HepG2 (cell line): ENCODE measurements at regions not wholly inside any gene's neighbourhood (a gene's known extent, or its start where the extent isn't known, plus 50 kb on each side); places are given as distances from the start of the nearest gene placed in this dataset.

Source experiments
- EZH2 ChIP-seq: conservative IDR thresholded peaks from 2 replicates; pipeline ENCODE4 v1.6.1; 2012; ENCODE audit warnings: mild to moderate bottlenecking, low read depth, low read length, moderate library complexity
- JUN ChIP-seq: sonication (generic); formaldehyde crosslinking; IDR thresholded peaks from 2 replicates; pipeline ENCODE4 v1.4.0; 2020; ENCODE audit warnings: mild to moderate bottlenecking, missing genetic modification reagents
- KLF16 ChIP-seq, 2 experiments: sonication (generic) in 1 of 2; formaldehyde crosslinking in 1 of 2; IDR thresholded peaks; 2 replicates each; pipeline versions ENCODE4 v1.6.1 to v1.8.0; 2016 to 2023; ENCODE audit warnings: missing genetic modification reagents in 2 of 2, missing compliant biosample characterization in 1 of 2
- MXI1 ChIP-seq: IDR thresholded peaks from 3 replicates; pipeline ENCODE4 v1.6.1; 2012; ENCODE audit warnings: low read depth, low read length, inconsistent platforms, borderline replicate concordance
- NFE2L1 ChIP-seq: sonication (generic); formaldehyde crosslinking; IDR thresholded peaks from 2 replicates; pipeline ENCODE4 v1.4.0; 2020; ENCODE audit warnings: missing genetic modification reagents, mild to moderate bottlenecking, borderline replicate concordance
- PCBP1 ChIP-seq: fragments of 200-400 bp; formaldehyde crosslinking; IDR thresholded peaks from 2 replicates; pipeline ENCODE4 v1.6.1; 2017; ENCODE audit warnings: mild to moderate bottlenecking, low read depth, low read length, borderline replicate concordance
- RAD21 ChIP-seq: fragments of 450-650 bp; formaldehyde crosslinking; IDR thresholded peaks from 2 replicates; pipeline ENCODE4 v1.5.0; 2020; ENCODE audit warnings: mild to moderate bottlenecking
- SIN3A ChIP-seq: IDR thresholded peaks from 2 replicates; pipeline ENCODE4 v1.6.1; 2011; ENCODE audit warnings: low read depth, mild to moderate bottlenecking, control low read depth, low read length, borderline replicate concordance
- ZFP36 ChIP-seq: fragments of 150-350 bp; IDR thresholded peaks from 2 replicates; pipeline ENCODE4 v1.6.1; 2018; ENCODE audit warnings: borderline replicate concordance, low read length, low read depth; ENCODE audit not compliant: partially characterized antibody
- ZNF292 ChIP-seq: sonication (generic); formaldehyde crosslinking; IDR thresholded peaks from 2 replicates; pipeline ENCODE4 v1.8.1; 2022; ENCODE audit warnings: mild to moderate bottlenecking, low read depth, missing genetic modification reagents, borderline replicate concordance
- TF ChIP-seq, protein P1 (sequence below): sonication (generic); formaldehyde crosslinking; conservative IDR thresholded peaks from 2 replicates; pipeline ENCODE4 v1.4.0; 2020; ENCODE audit warnings: missing genetic modification reagents
- TF ChIP-seq, protein P2 (sequence below), 2 experiments: sonication (generic) in 1 of 2; formaldehyde crosslinking in 1 of 2; IDR thresholded peaks; 2 replicates each; pipeline versions ENCODE4 v1.4.0 to v1.6.1; 2016 to 2020; ENCODE audit warnings: borderline replicate concordance in 1 of 2, low read depth in 1 of 2, mild to moderate bottlenecking in 1 of 2, missing genetic modification reagents in 1 of 2
- TF ChIP-seq, protein P3 (sequence below): sonication (generic); formaldehyde crosslinking; IDR thresholded peaks from 2 replicates; pipeline ENCODE4 v1.4.0; 2020; ENCODE audit warnings: low read depth, missing genetic modification reagents
- TF ChIP-seq, protein P4 (sequence below): sonication (generic); formaldehyde crosslinking; IDR thresholded peaks from 2 replicates; pipeline ENCODE4 v1.4.0; 2020; ENCODE audit warnings: missing genetic modification reagents, borderline replicate concordance

DNA sequence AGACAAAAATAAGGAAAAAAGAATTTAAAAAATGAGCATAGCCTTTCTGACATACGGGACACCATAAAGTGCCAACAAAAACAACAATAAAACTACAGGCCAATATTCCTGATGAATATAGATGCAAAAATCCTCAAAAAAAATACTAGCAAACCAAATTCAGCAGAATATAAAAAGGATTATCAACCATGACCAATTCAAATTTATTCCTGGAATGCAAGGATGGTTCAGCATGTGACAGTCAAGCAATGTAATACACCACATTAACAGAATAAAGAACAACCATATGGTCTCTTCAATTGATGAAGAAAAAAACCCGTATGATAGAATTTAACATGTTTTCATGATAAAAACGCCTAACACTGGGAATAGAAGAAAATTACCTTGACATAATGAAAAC lies 341.7 kb downstream of the PYDC2 start:
- TF ChIP-seq, protein P1, sequence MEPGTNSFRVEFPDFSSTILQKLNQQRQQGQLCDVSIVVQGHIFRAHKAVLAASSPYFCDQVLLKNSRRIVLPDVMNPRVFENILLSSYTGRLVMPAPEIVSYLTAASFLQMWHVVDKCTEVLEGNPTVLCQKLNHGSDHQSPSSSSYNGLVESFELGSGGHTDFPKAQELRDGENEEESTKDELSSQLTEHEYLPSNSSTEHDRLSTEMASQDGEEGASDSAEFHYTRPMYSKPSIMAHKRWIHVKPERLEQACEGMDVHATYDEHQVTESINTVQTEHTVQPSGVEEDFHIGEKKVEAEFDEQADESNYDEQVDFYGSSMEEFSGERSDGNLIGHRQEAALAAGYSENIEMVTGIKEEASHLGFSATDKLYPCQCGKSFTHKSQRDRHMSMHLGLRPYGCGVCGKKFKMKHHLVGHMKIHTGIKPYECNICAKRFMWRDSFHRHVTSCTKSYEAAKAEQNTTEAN (CRISPR knock-in tag), result no peak
- TF ChIP-seq ZNF292 (CRISPR knock-in tag) (no peak), PCBP1 (no peak), SIN3A (no peak), JUN (no peak), KLF16 (CRISPR knock-in tag; IDR thresholded peaks at IDR 0.05) (no peak), MXI1 (no peak), NFE2L1 (no peak), RAD21 (CRISPR knock-in tag) (no peak), ZFP36 (no peak), EZH2 (no peak)
- TF ChIP-seq, protein P2, sequence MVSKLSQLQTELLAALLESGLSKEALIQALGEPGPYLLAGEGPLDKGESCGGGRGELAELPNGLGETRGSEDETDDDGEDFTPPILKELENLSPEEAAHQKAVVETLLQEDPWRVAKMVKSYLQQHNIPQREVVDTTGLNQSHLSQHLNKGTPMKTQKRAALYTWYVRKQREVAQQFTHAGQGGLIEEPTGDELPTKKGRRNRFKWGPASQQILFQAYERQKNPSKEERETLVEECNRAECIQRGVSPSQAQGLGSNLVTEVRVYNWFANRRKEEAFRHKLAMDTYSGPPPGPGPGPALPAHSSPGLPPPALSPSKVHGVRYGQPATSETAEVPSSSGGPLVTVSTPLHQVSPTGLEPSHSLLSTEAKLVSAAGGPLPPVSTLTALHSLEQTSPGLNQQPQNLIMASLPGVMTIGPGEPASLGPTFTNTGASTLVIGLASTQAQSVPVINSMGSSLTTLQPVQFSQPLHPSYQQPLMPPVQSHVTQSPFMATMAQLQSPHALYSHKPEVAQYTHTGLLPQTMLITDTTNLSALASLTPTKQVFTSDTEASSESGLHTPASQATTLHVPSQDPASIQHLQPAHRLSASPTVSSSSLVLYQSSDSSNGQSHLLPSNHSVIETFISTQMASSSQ (IDR thresholded peaks at IDR 0.05; ENCODE audit: low read depth), result no peak
- TF ChIP-seq, protein P2 (CRISPR knock-in tag; IDR thresholded peaks at IDR 0.05; ENCODE audit: borderline replicate concordance), result no peak
- TF ChIP-seq, protein P3, sequence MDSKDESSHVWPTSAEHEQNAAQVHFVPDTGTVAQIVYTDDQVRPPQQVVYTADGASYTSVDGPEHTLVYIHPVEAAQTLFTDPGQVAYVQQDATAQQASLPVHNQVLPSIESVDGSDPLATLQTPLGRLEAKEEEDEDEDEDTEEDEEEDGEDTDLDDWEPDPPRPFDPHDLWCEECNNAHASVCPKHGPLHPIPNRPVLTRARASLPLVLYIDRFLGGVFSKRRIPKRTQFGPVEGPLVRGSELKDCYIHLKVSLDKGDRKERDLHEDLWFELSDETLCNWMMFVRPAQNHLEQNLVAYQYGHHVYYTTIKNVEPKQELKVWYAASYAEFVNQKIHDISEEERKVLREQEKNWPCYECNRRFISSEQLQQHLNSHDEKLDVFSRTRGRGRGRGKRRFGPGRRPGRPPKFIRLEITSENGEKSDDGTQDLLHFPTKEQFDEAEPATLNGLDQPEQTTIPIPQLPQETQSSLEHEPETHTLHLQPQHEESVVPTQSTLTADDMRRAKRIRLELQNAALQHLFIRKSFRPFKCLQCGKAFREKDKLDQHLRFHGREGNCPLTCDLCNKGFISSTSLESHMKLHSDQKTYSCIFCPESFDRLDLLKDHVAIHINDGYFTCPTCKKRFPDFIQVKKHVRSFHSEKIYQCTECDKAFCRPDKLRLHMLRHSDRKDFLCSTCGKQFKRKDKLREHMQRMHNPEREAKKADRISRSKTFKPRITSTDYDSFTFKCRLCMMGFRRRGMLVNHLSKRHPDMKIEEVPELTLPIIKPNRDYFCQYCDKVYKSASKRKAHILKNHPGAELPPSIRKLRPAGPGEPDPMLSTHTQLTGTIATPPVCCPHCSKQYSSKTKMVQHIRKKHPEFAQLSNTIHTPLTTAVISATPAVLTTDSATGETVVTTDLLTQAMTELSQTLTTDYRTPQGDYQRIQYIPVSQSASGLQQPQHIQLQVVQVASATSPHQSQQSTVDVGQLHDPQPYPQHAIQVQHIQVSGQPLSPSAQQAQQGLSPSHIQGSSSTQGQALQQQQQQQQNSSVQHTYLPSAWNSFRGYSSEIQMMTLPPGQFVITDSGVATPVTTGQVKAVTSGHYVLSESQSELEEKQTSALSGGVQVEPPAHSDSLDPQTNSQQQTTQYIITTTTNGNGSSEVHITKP (CRISPR knock-in tag), result no peak
- TF ChIP-seq, protein P4, sequence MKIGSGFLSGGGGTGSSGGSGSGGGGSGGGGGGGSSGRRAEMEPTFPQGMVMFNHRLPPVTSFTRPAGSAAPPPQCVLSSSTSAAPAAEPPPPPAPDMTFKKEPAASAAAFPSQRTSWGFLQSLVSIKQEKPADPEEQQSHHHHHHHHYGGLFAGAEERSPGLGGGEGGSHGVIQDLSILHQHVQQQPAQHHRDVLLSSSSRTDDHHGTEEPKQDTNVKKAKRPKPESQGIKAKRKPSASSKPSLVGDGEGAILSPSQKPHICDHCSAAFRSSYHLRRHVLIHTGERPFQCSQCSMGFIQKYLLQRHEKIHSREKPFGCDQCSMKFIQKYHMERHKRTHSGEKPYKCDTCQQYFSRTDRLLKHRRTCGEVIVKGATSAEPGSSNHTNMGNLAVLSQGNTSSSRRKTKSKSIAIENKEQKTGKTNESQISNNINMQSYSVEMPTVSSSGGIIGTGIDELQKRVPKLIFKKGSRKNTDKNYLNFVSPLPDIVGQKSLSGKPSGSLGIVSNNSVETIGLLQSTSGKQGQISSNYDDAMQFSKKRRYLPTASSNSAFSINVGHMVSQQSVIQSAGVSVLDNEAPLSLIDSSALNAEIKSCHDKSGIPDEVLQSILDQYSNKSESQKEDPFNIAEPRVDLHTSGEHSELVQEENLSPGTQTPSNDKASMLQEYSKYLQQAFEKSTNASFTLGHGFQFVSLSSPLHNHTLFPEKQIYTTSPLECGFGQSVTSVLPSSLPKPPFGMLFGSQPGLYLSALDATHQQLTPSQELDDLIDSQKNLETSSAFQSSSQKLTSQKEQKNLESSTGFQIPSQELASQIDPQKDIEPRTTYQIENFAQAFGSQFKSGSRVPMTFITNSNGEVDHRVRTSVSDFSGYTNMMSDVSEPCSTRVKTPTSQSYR, result no peak
